HG02852 (cell line): ENCODE measurements at regions not wholly inside any gene's neighbourhood (a gene's known extent, or its start where the extent isn't known, plus 50 kb on each side); places are given as distances from the start of the nearest gene placed in this dataset.

ENCODE experiments used
- ATAC-seq: cut with Tn5 transposase; IDR thresholded peaks from one replicate; pipeline ENCODE4 v1.9.1; 2021; ENCODE audit warnings: mild to moderate bottlenecking, moderate library complexity; ENCODE audit not compliant: unreplicated experiment

DNA sequence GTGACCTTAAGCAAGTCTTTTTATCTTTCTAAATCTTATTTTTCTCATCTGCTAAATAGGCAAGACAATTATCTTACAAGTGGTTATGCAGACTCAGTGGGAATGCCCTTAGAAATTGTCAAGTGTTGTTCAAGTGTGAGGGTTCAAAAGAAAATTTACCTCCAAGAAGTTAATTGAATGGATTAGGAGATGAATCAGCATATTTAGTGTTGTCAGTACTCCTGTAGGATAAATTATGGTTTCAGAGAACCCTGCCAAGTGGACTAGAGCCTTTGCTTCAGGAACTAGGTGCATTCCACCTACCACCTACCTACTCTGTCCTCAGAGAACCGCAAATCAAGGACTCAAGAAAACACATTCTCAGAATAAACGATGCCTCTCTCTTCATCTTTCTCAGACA, 69.8 kb upstream of the KCTD1 start:
- no peak for ATAC-seq

- ATAC-seq = no peak
Observed at GRCh38 chr18:26617151-26617554, 68.8 kb upstream of the KCTD1 start.

DNA sequence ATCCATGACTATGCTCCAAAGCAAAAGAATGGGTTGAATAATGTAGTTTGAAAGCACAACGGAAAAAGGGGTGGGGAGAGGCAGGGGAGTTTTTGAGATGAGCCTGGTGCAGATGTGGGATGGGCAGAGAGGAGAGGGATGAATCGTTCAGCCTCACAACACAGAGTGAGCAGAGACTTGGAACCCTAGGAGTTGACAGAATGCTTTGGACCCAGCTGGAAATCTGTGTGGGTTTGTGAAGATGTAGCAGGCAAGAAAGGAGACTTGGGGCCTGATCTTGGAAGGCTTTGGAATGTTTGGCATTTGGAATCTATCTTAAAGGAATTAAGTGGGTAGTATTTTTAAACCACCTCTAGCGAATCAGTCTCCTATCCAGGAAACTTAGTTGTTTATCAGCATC, 66.0 kb upstream of the KCTD1 start:
- ATAC-seq = no peak
